Nephron progenitor cell (in vitro differentiated cells): ENCODE measurements at regions not wholly inside any gene's neighbourhood (a gene's known extent, or its start where the extent isn't known, plus 50 kb on each side); places are given as distances from the start of the nearest gene placed in this dataset.

Experiments used
- DNase-seq: peaks from one replicate; pipeline ENCODE4 v3.0.0; 2021
- H3K27ac Mint-ChIP-seq: 2 replicates; pipeline ENCODE4 v1.8.0; 2021; ENCODE audit warnings: mild to moderate bottlenecking, moderate library complexity, mixed read lengths
- H3K27me3 Mint-ChIP-seq: 2 replicates; pipeline ENCODE4 v1.8.0; 2021; ENCODE audit warnings: mild to moderate bottlenecking, low read depth, mixed read lengths; ENCODE audit not compliant: poor library complexity
- H3K36me3 Mint-ChIP-seq: 2 replicates; pipeline ENCODE4 v1.8.0; 2021; ENCODE audit warnings: low read depth, mixed read lengths
- H3K4me1 Mint-ChIP-seq: 2 replicates; pipeline ENCODE4 v1.8.0; 2021; ENCODE audit warnings: mixed read lengths
- H3K4me3 Mint-ChIP-seq: 2 replicates; pipeline ENCODE4 v1.8.0; 2021; ENCODE audit warnings: mild to moderate bottlenecking, moderate library complexity, mixed read lengths
- H3K9me3 Mint-ChIP-seq: 2 replicates; pipeline ENCODE4 v1.8.0; 2021; ENCODE audit warnings: mild to moderate bottlenecking, moderate library complexity, mixed read lengths
- TF ChIP-seq, protein P1 (sequence below): fragments of 200-600 bp; sonication (generic); IDR thresholded peaks from 2 replicates; pipeline ENCODE4 v1.5.0; 2021; ENCODE audit warnings: antibody characterized with exemption

DNA sequence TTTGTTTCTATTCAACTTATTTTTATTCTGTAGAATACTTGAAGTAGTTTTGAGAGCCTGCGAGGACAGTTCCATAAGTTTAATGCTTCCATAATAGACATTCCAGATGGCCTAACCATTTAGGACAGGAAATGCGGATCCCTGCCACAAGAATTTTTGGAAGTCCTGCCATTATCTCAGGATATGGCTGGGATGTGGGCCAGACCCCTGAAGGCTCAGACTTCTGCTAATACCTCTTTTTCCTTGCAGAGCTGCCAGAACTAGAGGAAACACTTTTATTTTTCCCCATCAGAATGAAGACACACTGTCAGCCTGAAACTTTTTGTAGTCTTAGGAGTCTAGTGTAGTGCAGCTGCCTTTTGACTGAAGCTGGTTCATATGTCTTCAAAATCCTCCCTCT lies 806.5 kb downstream of the TDRD15 start:
- H3K36me3 Mint-ChIP-seq, result no peaks in the 10 kb centered on the region
- peaks cover 10% of the 10 kb centered on the region for H3K4me1 Mint-ChIP-seq
- H3K27ac Mint-ChIP-seq, result no peak overlapping the region
- TF ChIP-seq, protein P1, sequence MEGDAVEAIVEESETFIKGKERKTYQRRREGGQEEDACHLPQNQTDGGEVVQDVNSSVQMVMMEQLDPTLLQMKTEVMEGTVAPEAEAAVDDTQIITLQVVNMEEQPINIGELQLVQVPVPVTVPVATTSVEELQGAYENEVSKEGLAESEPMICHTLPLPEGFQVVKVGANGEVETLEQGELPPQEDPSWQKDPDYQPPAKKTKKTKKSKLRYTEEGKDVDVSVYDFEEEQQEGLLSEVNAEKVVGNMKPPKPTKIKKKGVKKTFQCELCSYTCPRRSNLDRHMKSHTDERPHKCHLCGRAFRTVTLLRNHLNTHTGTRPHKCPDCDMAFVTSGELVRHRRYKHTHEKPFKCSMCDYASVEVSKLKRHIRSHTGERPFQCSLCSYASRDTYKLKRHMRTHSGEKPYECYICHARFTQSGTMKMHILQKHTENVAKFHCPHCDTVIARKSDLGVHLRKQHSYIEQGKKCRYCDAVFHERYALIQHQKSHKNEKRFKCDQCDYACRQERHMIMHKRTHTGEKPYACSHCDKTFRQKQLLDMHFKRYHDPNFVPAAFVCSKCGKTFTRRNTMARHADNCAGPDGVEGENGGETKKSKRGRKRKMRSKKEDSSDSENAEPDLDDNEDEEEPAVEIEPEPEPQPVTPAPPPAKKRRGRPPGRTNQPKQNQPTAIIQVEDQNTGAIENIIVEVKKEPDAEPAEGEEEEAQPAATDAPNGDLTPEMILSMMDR, result no peak
- DNase-seq, result no peak
- peaks cover 13% of the 10 kb centered on the region for H3K9me3 Mint-ChIP-seq
- no peak overlapping the region for H3K4me3 Mint-ChIP-seq
- H3K27me3 Mint-ChIP-seq, result peaks cover 3% of the 10 kb centered on the region

DNA sequence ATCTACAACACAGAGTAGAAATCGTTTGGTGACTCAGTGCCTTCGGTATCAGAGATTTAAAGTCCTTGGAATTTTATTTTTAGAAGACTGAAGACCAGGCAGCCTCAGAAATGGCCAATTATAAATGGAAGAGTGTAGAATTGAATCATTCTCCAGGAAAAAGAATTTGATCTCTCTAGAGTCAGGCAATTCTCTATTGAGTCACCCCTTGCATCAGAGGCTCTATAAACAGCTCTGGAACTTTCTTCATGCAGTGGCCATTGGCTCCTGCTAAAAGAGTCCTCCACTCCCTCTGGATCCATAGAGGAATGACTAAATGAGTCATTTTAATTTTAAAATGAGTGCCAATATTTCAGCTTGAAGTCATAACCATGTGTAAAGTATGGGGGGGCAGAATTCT lies 816.2 kb downstream of the TDRD15 start:
- H3K4me3 Mint-ChIP-seq, result no peak overlapping the region
- H3K9me3 Mint-ChIP-seq, result no peaks in the 10 kb centered on the region
- no peaks in the 10 kb centered on the region for H3K27me3 Mint-ChIP-seq
- no peaks in the 10 kb centered on the region for H3K4me1 Mint-ChIP-seq
- no peak for DNase-seq
- H3K36me3 Mint-ChIP-seq, result no peaks in the 10 kb centered on the region
- no peak overlapping the region for H3K27ac Mint-ChIP-seq
- TF ChIP-seq, protein P1, result no peak

DNA sequence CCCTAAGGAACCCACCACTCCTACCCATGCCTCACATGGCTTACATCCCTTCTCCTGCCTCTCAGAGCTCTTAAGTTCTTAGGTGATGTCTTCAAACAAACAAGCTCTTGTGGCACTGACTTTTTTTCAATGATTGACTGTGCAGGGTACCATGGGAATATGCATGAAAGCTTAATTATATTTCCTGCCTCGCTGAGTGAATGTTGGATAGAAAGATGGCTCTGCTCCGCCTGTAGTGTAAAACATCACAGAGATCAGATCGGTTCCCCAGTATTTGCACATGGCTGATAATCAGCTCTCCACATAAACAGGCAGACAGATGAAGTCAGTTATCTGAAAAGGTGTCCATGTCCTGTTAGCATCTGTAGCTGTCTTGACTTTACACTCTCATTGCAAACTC lies 820.8 kb downstream of the TDRD15 start:
- TF ChIP-seq, protein P1, result no peak
- no peak for DNase-seq
- Mint-ChIP-seq H3K4me1 (no peaks in the 10 kb centered on the region), H3K9me3 (no peaks in the 10 kb centered on the region), H3K4me3 (no peak overlapping the region), H3K27ac (no peak overlapping the region), H3K36me3 (no peaks in the 10 kb centered on the region), H3K27me3 (no peaks in the 10 kb centered on the region)

DNA sequence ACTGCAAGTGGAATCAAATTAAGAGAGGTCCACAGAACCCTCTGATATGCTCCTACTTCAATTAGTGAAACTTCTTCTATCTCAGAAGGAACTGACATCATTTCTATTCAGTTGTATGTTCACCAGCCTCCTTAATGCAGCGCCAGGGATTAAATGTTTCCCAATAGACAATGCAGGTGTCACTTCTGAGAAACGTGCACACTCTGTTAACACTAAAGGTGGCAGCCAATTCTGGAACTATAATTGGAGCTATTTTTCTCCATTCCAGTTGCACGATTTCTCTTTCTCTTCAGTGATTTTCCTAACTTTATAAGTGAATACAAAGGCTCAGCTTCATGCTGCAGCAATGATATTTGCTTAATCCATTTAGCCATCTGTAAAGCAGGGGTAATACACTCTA lies 821.9 kb downstream of the TDRD15 start:
- no peaks in the 10 kb centered on the region for H3K9me3 Mint-ChIP-seq
- no peaks in the 10 kb centered on the region for H3K4me1 Mint-ChIP-seq
- DNase-seq, result no peak
- no peaks in the 10 kb centered on the region for H3K27me3 Mint-ChIP-seq
- no peak overlapping the region for H3K27ac Mint-ChIP-seq
- no peak overlapping the region for H3K4me3 Mint-ChIP-seq
- H3K36me3 Mint-ChIP-seq, result no peaks in the 10 kb centered on the region
- TF ChIP-seq, protein P1, result no peak

DNA sequence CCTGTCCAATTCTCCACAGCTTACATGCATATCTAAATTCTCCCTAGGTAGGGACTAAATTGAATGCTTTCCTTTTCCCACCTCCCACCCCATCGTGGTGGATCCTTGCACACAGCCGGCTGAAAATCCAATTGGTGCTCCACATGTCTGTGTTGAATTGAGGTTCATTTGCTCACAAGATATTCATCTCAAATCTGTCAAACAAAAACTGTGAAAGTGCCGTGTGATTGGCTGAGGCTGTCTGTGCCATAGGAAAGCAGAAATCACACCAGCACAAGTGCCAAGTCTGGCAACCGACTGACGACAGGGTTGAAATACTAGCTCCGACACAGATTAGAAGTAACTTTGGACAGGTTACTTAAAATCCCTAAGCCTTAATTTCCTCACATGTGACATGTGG lies 823.3 kb downstream of the TDRD15 start:
- no peak for DNase-seq
- Mint-ChIP-seq H3K27me3 (no peaks in the 10 kb centered on the region), H3K27ac (no peak overlapping the region), H3K4me3 (no peak overlapping the region), H3K36me3 (no peaks in the 10 kb centered on the region), H3K9me3 (no peaks in the 10 kb centered on the region), H3K4me1 (no peaks in the 10 kb centered on the region)
- TF ChIP-seq, protein P1, result no peak

DNA sequence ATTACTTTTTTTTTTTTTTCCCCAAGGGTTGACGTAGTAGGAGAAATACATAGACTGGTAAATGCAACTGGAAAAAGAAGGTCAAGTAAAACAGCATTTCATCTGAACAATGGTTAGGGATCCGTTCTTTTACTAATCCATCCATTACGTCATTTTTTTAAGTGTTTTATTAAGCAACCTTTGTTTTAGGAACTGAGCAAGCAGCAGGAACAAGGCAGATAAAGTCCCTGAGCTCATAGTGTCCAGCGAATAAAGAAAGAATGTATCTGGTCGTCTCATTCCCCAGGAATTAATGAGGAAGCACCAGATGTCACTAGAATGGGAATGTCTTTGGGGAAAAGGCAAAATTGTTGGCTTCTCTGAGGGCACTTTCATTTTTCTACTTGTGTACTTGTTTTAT lies 842.4 kb downstream of the TDRD15 start:
- Mint-ChIP-seq H3K27ac (no peak overlapping the region), H3K9me3 (no peaks in the 10 kb centered on the region), H3K4me3 (no peak overlapping the region), H3K27me3 (peaks cover 3% of the 10 kb centered on the region), H3K36me3 (no peaks in the 10 kb centered on the region), H3K4me1 (no peaks in the 10 kb centered on the region)
- TF ChIP-seq, protein P1, result no peak
- DNase-seq, result no peak
